Spinal cord (tissue), 9 donors: ENCODE measurements at regions not wholly inside any gene's neighbourhood (a gene's known extent, or its start where the extent isn't known, plus 50 kb on each side); places are given as distances from the start of the nearest gene placed in this dataset.
"Not testable (repeated sequence)": the region's sequence is repeated elsewhere in the genome, so short reads cannot be mapped to it uniquely, and the experiment has no call there.

Experiments used
- DNase-seq, 6 donors: peaks; one replicate each; pipeline versions ENCODE4 v3.0.0 to v3.0.0-alpha.2; 2013 to 2015; ENCODE audit warnings: low spot score in 6 of 6, low read depth in 4 of 6
- H3K27ac ChIP-seq: one replicate; pipeline ENCODE4 v1.5.1; 2013; ENCODE audit warnings: low read depth, low read length, control low read depth
- H3K27me3 ChIP-seq: one replicate; pipeline ENCODE4 v1.6.1; 2013; ENCODE audit warnings: low read length; ENCODE audit not compliant: control insufficient read depth, insufficient read depth
- H3K36me3 ChIP-seq: one replicate; pipeline ENCODE4 v1.6.1; 2013; ENCODE audit warnings: low read length; ENCODE audit not compliant: control insufficient read depth, insufficient read depth
- H3K4me1 ChIP-seq: one replicate; pipeline ENCODE4 v1.6.1; 2013; ENCODE audit warnings: low read length; ENCODE audit not compliant: control insufficient read depth, insufficient read depth
- H3K4me3 ChIP-seq: one replicate; pipeline ENCODE4 v1.5.1; 2013; ENCODE audit warnings: low read depth, low read length, control low read depth
- H3K9me3 ChIP-seq: one replicate; pipeline ENCODE4 v1.6.1; 2013; ENCODE audit warnings: low read length; ENCODE audit not compliant: control insufficient read depth, insufficient read depth
- WGBS: methylation state at CpG from one replicate; pipeline ENCODE4 v1.1.5; 2013; ENCODE audit warnings: missing lambda C conversion rate; ENCODE audit not compliant: insufficient coverage; 5-methylcytosine and 5-hydroxymethylcytosine counted together
- donor health status: healthy.

GRCh38 chr2:95760806-95761525, 169.2 kb downstream of the TRIM43 start:
- Histone ChIP-seq H3K4me1 (no peaks in the 10 kb centered on the region), H3K27me3 (no peaks in the 10 kb centered on the region), H3K36me3 (no peaks in the 10 kb centered on the region), H3K27ac (no peak overlapping the region), H3K9me3 (no peaks in the 10 kb centered on the region), H3K4me3 (no peak overlapping the region)
- DNase-seq: no peak
- 77% methylated on average over 7 of the region's 11 CpGs for WGBS

- H3K27me3 ChIP-seq: no peaks in the 10 kb centered on the region
- DNase-seq: no peak
- no peaks in the 10 kb centered on the region for H3K9me3 ChIP-seq
- no peaks in the 10 kb centered on the region for H3K36me3 ChIP-seq
- H3K4me3 ChIP-seq: no peak overlapping the region
- WGBS: 77% methylated on average over 2 of the region's 3 CpGs
- no peaks in the 10 kb centered on the region for H3K4me1 ChIP-seq
- H3K27ac ChIP-seq: no peak overlapping the region
Observed at GRCh38 chr2:95761556-95761955, 169.8 kb downstream of the TRIM43 start.

DNA sequence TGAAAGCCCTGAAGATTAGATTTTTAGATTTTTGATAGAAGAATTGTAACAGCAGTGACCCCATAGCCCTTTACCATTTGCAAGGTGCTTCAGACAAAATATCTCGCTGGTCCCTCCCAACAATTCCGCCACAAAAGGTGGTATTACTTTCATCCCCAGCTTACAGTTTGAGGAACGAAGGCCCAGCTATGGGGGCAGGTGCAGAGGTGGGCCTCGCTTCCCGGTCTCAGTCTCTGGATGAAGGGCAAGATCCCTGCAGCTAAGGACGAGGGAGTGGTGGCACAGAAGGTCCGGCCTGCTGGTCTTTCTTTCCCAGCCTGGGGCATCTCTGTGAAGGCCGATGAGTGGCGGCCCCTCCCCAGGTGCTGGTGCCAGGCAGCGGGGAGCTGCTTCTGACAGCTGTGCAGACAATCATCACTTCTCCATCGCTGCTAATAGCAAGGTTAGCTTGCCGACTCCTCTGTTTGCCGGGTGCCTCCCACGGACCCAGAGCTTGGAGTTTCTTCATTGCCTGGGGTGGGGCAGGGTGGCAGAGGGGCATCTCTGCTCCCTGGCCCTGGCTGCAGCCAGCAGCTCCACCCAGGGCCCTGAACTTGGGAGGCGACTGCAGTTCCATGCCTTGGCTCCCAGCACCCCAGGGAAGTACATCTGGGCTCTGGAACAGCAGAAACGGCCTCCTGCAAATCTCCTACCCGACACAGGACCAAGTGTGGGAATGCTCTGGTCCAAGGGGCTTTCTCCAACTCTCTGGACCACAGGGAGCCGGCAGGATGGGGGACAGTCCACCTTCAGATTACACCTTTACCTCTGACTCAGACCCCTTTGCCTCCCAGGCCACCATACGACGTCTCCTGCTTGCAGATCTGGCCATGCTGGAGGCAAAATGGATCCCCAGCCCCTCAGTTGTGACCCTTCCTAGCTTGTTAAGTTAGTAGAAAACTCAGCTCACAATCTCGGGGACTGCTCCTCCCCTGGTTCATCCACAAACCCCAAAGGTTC, 170.5 kb downstream of the TRIM43 start:
- H3K27me3 ChIP-seq, H3K4me3 ChIP-seq, H3K36me3 ChIP-seq, H3K27ac ChIP-seq, H3K4me1 ChIP-seq, H3K9me3 ChIP-seq, DNase-seq: not testable (repeated sequence)
- 88% methylated on average over 13 of the region's 21 CpGs for WGBS

- not testable (repeated sequence) for H3K27ac ChIP-seq, H3K36me3 ChIP-seq, H3K9me3 ChIP-seq, DNase-seq, H3K27me3 ChIP-seq, H3K4me1 ChIP-seq, H3K4me3 ChIP-seq
- WGBS: 86% methylated on average over 2 of the region's 6 CpGs
Observed at GRCh38 chr2:95763074-95763473, 171.3 kb downstream of the TRIM43 start.

DNA sequence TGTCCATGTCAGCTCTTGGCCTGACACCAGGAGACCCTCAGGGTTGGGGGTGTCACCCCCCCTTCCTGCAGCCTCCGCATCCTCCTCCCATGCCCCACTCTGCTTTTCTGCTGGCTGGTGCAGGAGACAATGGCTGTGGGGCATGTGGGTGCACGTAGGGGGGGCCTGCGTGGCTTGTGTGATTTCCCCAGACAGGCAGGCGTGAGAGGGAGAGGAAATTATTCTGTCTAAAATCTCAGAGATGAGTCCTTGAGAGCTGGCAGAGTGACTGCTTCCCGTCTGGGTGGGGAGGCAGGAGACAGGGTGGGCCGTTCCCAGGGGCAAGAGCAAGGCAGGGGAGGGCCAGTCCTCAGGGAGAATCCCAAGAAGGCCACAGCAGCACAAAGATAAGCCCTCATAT, 173.2 kb downstream of the TRIM43 start:
- H3K36me3 ChIP-seq, DNase-seq, H3K27me3 ChIP-seq, H3K9me3 ChIP-seq, H3K4me1 ChIP-seq, H3K27ac ChIP-seq, H3K4me3 ChIP-seq: not testable (repeated sequence)
- 80% methylated on average over 3 of the region's 6 CpGs for WGBS

GRCh38 chr2:95765925-95766910, 174.4 kb downstream of the TRIM43 start:
- H3K27ac ChIP-seq, H3K27me3 ChIP-seq, H3K4me3 ChIP-seq, DNase-seq, H3K36me3 ChIP-seq, H3K4me1 ChIP-seq, H3K9me3 ChIP-seq: not testable (repeated sequence)
- 84% methylated on average over 5 of the region's 11 CpGs for WGBS

- H3K4me3 ChIP-seq, H3K4me1 ChIP-seq, H3K36me3 ChIP-seq, H3K27ac ChIP-seq, H3K9me3 ChIP-seq, DNase-seq, H3K27me3 ChIP-seq: not testable (repeated sequence)
- WGBS: 80% methylated on average over 2 of the region's 4 CpGs
Observed at GRCh38 chr2:95767531-95767930, 175.7 kb downstream of the TRIM43 start.

GRCh38 chr2:95767950-95768349, 176.1 kb downstream of the TRIM43 start:
- H3K4me1 ChIP-seq, H3K9me3 ChIP-seq, H3K4me3 ChIP-seq, H3K27ac ChIP-seq, H3K27me3 ChIP-seq, H3K36me3 ChIP-seq: not testable (repeated sequence)
- 71% methylated on average over 1 of the region's 3 CpGs for WGBS
- peak in 1 of 6 donors; percentile 29 for DNase-seq

GRCh38 chr2:95769256-95769655, 177.5 kb downstream of the TRIM43 start:
- H3K9me3 ChIP-seq, H3K27me3 ChIP-seq, DNase-seq, H3K27ac ChIP-seq, H3K4me1 ChIP-seq, H3K36me3 ChIP-seq, H3K4me3 ChIP-seq: not testable (repeated sequence)
- 50% methylated on average over 1 of the region's 1 CpG for WGBS
